Neural crest cell (in vitro differentiated cells): ENCODE measurements at regions not wholly inside any gene's neighbourhood (a gene's known extent, or its start where the extent isn't known, plus 50 kb on each side); places are given as distances from the start of the nearest gene placed in this dataset.
"Not testable (repeated sequence)": the region's sequence is repeated elsewhere in the genome, so short reads cannot be mapped to it uniquely, and the experiment has no call there.

ENCODE experiments used
- DNase-seq: peaks from one replicate; pipeline ENCODE4 v3.0.0; 2021; ENCODE audit warnings: low read depth, mixed read lengths, low spot score
- H3K27ac Mint-ChIP-seq: one replicate; pipeline ENCODE4 v1.8.0; 2021; ENCODE audit warnings: mild to moderate bottlenecking, mixed read lengths; ENCODE audit not compliant: unreplicated experiment
- H3K27me3 Mint-ChIP-seq: 2 replicates; pipeline ENCODE4 v1.8.0; 2021; ENCODE audit warnings: low read depth, mild to moderate bottlenecking, mixed read lengths
- H3K36me3 Mint-ChIP-seq: 2 replicates; pipeline ENCODE4 v1.8.0; 2021; ENCODE audit warnings: low read depth, mild to moderate bottlenecking, mixed read lengths
- H3K4me1 Mint-ChIP-seq: 2 replicates; pipeline ENCODE4 v1.8.0; 2021; ENCODE audit warnings: mixed read lengths
- H3K4me3 Mint-ChIP-seq: one replicate; pipeline ENCODE4 v1.8.0; 2021; ENCODE audit warnings: mild to moderate bottlenecking, mixed read lengths
- H3K9me3 Mint-ChIP-seq: 2 replicates; pipeline ENCODE4 v1.8.0; 2021; ENCODE audit warnings: mixed read lengths

DNA sequence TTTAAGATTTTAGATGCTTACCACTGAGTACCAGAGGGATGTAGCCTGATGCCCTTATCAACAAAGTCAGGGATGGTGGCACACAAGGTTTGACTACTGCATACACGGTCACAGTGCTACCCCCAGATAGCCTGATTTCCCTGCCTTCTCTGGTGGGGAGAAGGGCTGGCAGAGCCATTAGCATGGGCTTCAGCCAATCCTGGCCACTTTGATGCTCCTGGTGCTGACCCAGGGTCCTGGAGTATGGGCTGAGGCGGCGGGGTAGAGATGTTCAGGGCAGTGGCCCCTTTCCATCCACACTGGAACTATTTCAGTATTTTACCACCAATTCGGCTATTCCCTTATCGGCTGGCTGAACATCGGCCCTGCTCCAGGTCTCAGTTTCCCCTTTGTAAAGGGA lies 83.2 kb downstream of the POTEB3 start:
- H3K36me3 Mint-ChIP-seq, H3K4me3 Mint-ChIP-seq, H3K27ac Mint-ChIP-seq, DNase-seq, H3K9me3 Mint-ChIP-seq, H3K27me3 Mint-ChIP-seq, H3K4me1 Mint-ChIP-seq: not testable (repeated sequence)

DNA sequence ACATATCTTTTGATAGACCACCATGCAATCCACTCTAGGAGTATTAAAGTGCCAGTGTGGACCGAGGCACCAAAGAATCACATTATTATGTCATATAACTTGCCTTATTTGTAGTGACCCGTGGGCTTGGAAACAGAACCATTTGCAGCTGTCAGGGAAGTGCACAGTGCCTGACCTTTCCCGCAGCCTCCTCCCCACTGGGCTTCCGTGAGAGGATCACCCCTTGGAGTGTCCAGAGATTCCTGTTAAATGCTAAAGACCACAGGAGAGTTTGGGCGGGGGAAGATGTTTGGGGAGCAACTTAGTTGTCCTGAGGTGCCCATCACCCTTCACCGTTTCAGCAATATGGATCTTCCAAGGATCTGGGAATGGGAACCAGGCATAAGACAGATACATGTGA lies 84.4 kb downstream of the POTEB3 start:
- not testable (repeated sequence) for H3K4me1 Mint-ChIP-seq, H3K27me3 Mint-ChIP-seq, H3K9me3 Mint-ChIP-seq, H3K4me3 Mint-ChIP-seq, DNase-seq, H3K27ac Mint-ChIP-seq, H3K36me3 Mint-ChIP-seq

DNA sequence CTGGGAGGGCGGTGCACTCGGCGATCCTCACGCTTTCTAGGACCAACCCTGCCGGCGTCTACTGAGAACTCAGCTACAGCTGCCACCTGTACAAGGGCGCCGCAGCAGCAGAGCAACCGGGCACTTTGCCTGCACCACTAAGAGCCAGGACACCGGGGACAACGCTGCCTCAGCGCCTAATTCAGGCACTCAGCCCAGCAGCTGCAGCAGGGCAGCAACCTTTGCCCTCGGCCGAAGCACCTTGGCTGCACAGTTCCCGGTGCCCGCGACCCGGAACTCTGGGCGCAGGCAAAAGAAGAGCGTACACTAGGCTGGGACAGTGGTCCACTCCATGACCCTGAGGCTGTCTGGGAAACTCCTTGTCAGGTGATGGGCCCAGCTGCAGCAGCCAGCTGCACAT lies 85.7 kb downstream of the POTEB3 start:
- not testable (repeated sequence) for H3K27ac Mint-ChIP-seq, DNase-seq, H3K4me3 Mint-ChIP-seq, H3K9me3 Mint-ChIP-seq, H3K27me3 Mint-ChIP-seq, H3K36me3 Mint-ChIP-seq, H3K4me1 Mint-ChIP-seq

DNA sequence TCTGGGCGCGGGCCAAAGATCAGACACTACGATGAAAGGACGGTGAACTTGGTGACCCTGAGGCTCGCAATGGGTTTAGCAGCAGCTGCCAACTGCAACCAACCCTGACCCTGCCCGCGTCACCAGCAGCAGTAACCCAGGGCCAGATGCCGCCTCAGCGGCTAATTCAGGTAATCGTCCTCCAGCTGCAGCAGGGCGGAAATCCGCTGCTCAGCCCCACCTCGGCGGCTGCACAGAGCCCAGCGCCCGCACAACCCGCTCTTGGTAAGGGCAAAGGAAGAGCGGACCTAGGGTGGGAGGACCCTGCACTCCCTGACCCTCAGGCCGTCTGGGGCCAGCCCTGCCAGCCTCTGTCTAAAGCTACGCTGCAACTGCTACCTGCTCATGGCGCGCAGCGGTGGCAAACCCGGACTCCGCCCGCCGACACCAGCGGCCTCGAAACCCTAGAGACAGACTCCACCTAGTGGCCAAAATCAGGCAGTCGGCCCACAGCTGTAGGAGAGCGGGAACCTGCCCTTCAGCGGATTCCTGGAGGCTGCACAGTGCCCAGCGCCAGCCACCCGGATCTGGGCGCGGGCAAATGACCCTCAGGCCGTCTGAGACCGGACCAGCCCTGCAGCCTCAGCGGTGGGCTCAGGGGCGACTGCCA lies 87.5 kb downstream of the POTEB3 start:
- H3K4me3 Mint-ChIP-seq, H3K27ac Mint-ChIP-seq, H3K4me1 Mint-ChIP-seq, H3K36me3 Mint-ChIP-seq, H3K9me3 Mint-ChIP-seq, DNase-seq, H3K27me3 Mint-ChIP-seq: not testable (repeated sequence)

DNA sequence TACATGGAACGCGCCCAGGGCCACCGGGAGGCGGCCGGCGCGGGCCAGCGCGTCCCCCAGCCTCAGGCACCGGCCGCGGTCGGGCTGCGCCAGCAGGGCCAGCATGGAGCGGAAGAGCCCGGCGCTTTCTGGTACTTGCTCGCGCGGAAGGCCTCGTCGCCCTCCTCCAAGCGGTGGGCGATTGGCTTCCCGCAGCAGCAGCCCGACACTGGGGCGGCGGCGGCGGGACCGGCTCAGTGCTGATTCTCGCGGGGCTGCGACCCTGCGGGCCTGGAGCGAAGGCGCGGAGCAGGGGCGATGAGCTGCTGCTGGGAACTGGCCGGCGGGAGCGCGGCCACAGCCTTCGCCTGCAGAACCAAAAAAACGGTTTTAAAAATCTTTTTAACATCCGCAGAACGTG lies 95.3 kb downstream of the POTEB3 start:
- not testable (repeated sequence) for H3K36me3 Mint-ChIP-seq, H3K4me3 Mint-ChIP-seq, H3K9me3 Mint-ChIP-seq, H3K27ac Mint-ChIP-seq, DNase-seq, H3K4me1 Mint-ChIP-seq, H3K27me3 Mint-ChIP-seq

DNA sequence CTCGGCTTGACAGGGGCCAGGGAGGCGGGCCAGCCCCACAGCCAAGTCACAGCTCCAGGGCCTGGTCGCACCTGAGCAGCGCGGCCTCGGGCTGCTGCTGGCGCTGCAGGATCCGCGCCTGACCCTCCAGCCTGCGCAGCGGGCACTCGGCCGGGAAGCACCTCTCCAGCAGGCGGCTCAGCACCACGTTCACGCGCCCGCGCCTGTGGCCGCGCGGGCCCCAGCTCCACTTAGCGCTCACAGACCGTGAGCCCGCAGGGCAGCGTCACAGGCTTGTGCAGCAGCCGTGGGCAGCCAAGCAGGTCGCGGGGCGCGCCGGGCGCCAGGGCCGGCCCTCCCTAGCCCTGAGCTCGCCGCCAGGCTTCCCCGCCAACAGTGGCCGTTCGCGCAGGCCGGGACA lies 95.8 kb downstream of the POTEB3 start:
- H3K27me3 Mint-ChIP-seq, H3K9me3 Mint-ChIP-seq, H3K4me1 Mint-ChIP-seq: not testable (repeated sequence)

DNA sequence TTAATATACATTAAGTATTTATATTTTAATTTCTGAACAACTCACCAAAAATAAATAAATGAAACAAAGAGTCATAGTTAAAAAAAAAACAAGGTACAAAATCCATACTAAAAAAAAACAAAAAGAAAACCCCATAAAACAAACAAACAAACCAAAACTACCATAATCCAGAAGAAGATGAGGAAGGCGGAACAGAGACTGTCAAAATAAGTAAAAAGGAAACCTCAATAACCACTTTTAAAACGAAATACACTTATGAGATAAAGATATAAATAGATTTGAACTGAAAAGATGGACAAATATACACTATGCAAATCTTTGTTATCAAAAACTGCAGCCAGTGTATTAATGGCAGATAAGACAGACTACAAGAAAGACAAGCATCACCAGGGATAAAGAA lies 103.3 kb downstream of the POTEB3 start:
- not testable (repeated sequence) for H3K4me1 Mint-ChIP-seq, H3K36me3 Mint-ChIP-seq, H3K4me3 Mint-ChIP-seq, DNase-seq, H3K9me3 Mint-ChIP-seq, H3K27ac Mint-ChIP-seq, H3K27me3 Mint-ChIP-seq

More for the DNA sequence above, 95.8 kb downstream of the POTEB3 start:
- not testable (repeated sequence) for H3K4me3 Mint-ChIP-seq, H3K27ac Mint-ChIP-seq, H3K36me3 Mint-ChIP-seq, DNase-seq

DNA sequence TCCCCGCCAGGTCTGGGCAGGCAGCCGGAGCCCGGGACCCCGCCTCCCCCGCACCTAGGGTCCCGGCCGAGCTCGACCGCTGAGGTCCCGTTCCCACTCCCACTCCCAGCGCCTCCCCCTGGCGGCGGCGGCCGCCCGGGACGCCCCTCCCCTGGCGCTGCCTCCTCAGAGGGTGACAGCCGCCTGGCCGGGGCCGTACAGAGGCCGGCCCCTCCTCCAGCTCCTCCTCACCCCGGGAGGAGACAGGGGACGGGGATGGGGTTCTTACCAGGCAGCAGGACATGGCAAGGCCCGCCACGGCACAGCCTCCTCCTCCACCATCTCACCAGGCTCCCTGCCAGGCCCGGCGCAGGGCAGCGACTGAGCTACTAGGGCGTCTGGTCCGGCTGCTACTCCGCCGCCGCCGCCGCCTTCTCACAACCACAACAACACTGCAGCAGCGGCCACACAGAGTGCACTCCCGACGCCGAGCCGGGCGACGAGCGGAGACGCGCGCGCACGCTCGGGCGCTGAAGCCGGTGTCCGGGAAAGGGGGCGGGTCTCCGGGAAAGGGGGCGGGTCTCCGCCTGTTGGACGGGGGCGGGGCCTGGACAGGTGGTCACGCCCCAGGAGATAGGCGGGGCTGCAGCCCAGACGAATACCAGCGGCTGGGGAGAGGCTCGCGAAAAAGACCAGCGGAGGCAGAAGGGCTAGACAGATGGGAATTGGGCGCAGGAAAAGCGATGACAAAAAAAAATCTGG lies 115.4 kb downstream of the POTEB3 start:
- DNase-seq, H3K9me3 Mint-ChIP-seq, H3K4me1 Mint-ChIP-seq, H3K27me3 Mint-ChIP-seq, H3K36me3 Mint-ChIP-seq, H3K4me3 Mint-ChIP-seq, H3K27ac Mint-ChIP-seq: not testable (repeated sequence)

DNA sequence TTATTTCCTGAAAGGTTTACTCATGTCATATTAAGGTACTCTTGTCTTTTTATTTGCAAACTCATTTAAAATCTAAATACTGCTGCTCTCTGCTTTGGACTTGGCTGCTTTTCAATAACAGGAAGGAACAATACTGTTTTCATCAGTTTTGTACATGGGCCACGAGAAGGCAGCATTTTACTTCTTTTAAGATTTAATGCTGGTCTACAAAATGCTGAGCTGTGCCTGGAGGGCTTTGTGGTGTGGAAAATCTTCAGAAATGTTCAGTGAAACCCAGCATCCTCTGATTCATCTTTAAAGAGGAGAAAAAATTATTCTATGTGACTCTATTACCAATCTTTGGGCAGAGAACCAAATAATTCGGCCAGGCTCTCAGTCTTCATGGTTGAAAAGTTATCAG lies 155.9 kb downstream of the POTEB3 start:
- DNase-seq, H3K27me3 Mint-ChIP-seq, H3K4me3 Mint-ChIP-seq, H3K4me1 Mint-ChIP-seq, H3K27ac Mint-ChIP-seq, H3K36me3 Mint-ChIP-seq, H3K9me3 Mint-ChIP-seq: not testable (repeated sequence)

DNA sequence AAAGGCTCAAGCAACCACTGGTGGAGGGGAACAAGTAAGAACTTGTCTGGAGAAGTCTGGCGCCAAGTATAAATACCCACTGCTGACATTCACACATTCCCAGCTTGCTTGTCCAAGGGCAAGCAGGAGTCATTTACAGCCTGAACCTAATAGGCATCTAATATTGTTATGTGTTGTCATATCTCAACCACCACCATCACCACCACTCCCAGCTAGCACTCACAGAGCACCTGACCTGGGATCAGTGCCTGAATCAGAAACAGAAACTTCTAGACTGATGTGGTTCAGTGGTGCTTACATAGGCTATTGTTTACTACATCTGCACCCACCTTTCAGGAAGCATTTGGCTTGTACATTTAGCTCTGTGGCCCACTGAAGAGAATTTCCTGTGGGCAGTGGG lies 157.1 kb downstream of the POTEB3 start:
- H3K4me1 Mint-ChIP-seq, H3K27me3 Mint-ChIP-seq, H3K4me3 Mint-ChIP-seq, DNase-seq, H3K36me3 Mint-ChIP-seq, H3K9me3 Mint-ChIP-seq, H3K27ac Mint-ChIP-seq: not testable (repeated sequence)

DNA sequence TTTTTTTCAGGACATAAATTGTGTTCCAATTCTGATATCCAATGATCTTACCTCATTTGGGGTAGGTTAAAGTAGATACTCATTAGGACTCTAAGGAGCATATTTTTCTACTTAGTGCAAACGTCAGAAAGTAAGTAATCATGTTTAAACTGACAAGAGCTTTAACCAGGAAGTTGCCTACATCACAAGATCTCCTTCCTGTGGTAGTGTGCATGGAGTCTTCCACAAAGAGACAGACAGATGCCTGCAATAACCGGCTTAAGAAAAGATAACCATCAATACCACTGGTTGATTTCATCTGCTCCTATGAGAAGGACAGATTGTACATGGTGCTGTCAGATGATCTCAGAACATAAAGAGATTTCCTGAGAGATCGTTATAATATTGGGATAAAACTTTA lies 160.0 kb downstream of the POTEB3 start:
- not testable (repeated sequence) for H3K27me3 Mint-ChIP-seq, H3K4me1 Mint-ChIP-seq, H3K27ac Mint-ChIP-seq, DNase-seq, H3K9me3 Mint-ChIP-seq, H3K36me3 Mint-ChIP-seq, H3K4me3 Mint-ChIP-seq

DNA sequence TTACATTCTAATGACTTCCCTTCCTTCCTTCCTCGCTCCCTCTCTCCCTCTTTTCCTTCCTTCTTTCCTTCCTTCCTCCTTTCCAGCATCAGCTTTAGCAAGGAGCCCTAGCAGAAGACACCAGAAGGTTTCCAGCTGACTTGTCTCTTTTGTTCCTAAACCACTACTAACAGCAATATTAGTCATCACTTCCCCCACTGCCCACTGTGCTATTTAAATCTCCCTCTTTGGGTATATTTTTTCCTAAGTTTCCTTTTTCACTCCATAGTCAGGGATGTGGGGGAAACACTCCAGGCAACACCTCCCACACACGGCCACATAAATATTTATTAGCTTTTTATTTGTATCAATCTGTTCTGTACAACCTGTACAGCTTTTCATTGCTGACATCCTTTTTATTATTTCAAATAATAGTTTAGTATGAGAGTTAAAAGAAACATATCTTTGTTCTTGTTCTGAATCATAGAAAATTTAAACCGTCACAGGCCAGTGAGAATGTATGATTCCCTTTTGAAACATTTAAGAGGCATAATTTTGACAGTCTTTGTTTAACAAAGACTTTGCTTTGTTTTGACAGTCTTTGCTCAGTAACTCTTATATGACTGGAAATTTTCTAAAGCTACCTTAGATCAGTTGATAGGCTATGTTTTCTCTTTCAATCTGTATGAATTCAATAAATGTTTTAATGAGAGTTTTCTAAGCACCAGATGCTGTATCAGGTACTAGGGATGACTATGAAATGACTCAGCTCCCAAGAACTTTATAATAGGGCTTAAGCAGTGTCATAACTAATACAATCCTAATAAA lies 167.9 kb downstream of the POTEB3 start:
- not testable (repeated sequence) for H3K27ac Mint-ChIP-seq, H3K27me3 Mint-ChIP-seq, H3K4me1 Mint-ChIP-seq, H3K4me3 Mint-ChIP-seq, DNase-seq
- peaks cover 21% of the 10 kb centered on the region for H3K36me3 Mint-ChIP-seq
- peaks cover 30% of the 10 kb centered on the region for H3K9me3 Mint-ChIP-seq
